Upper lobe of left lung (tissue), 6 donors: ENCODE measurements at regions not wholly inside any gene's neighbourhood (a gene's known extent, or its start where the extent isn't known, plus 50 kb on each side); places are given as distances from the start of the nearest gene placed in this dataset.
A peak's percentile ranks its signal among the peaks of the same experiment; 100 is the strongest.

ENCODE experiments used
- ATAC-seq, 2 donors: fragments of 200-7000 bp; cut with Tn5 transposase; one replicate each; pipeline ENCODE4 v1.9.1; 2022; ENCODE audit warnings: mild to moderate bottlenecking in 2 of 2, moderate library complexity in 2 of 2; ENCODE audit not compliant: low FRiP score in 2 of 2
- DNase-seq, 2 donors: peaks; one replicate each; pipeline ENCODE4 v3.0.0-alpha.2; 2019 to 2020
- H3K27ac ChIP-seq, 4 donors: fragments of 200-600 bp; sonication (generic); one replicate each; pipeline ENCODE4 v1.5.1; 2016 to 2019
- H3K27me3 ChIP-seq, 4 donors: fragments of 200-600 bp; sonication (generic); one replicate each; pipeline ENCODE4 v1.5.1; 2017 to 2019
- H3K36me3 ChIP-seq, 4 donors: fragments of 200-600 bp; sonication (generic); one replicate each; pipeline ENCODE4 v1.5.1; 2016 to 2019
- H3K4me1 ChIP-seq, 4 donors: fragments of 200-600 bp; sonication (generic); one replicate each; pipeline ENCODE4 v1.5.1; 2018 to 2019
- H3K4me3 ChIP-seq, 4 donors: fragments of 200-600 bp; sonication (generic); one replicate each; pipeline ENCODE4 v1.5.1; 2017 to 2019; ENCODE audit warnings: mild to moderate bottlenecking in 2 of 4, moderate library complexity in 1 of 4
- H3K9me3 ChIP-seq, 4 donors: fragments of 200-600 bp; sonication (generic); one replicate each; pipeline ENCODE4 v1.5.1; 2018 to 2019
- CTCF ChIP-seq, 6 experiments: fragments of 450-650 bp in 4 of 6; fragments of 200-600 bp in 2 of 6; sonication (generic) in 2 of 6; IDR thresholded peaks; one replicate each; pipeline ENCODE4 v1.5.1; 2016 to 2019; ENCODE audit warnings: antibody characterized with exemption in 6 of 6
- EP300 ChIP-seq, 4 donors: sonication (generic); formaldehyde crosslinking; IDR thresholded peaks; one replicate each; pipeline ENCODE4 v1.5.1; 2017; ENCODE audit warnings: antibody characterized with exemption in 4 of 4, control low read depth in 2 of 4
- POLR2A ChIP-seq, 4 donors: fragments of 450-650 bp; IDR thresholded peaks; one replicate each; pipeline ENCODE4 v1.5.1; 2016 to 2017; ENCODE audit warnings: antibody characterized with exemption in 4 of 4, mild to moderate bottlenecking in 2 of 4
- POLR2AphosphoS5 ChIP-seq, 2 donors: sonication (generic); formaldehyde crosslinking; IDR thresholded peaks; one replicate each; pipeline ENCODE4 v1.5.1; 2017; ENCODE audit warnings: antibody characterized with exemption in 2 of 2
- WGBS, 2 donors: methylation state at CpG; one replicate each; pipeline ENCODE4 v1.1.5; 2017 to 2018; 5-methylcytosine and 5-hydroxymethylcytosine counted together
- donor health status: DM: no; HTN: no; CAD: no; lungs with moderate emphysema.
- donor health status: DM: no; HTN: yes; CAD: no; lungs with severe emphysema.

- TF ChIP-seq EP300 (IDR thresholded peaks at IDR 0.05), result no peak
- no peak for TF ChIP-seq POLR2AphosphoS5 (IDR thresholded peaks at IDR 0.05)
- TF ChIP-seq CTCF (IDR thresholded peaks at IDR 0.05), result no peak
- no peak for TF ChIP-seq POLR2A (IDR thresholded peaks at IDR 0.05)
- peak in 1 of 2 donors; percentile 80 for DNase-seq
- Histone ChIP-seq H3K4me1 (peaks cover 4 to 21% (median 13%) of the 10 kb centered on the region in 4 donors), H3K4me3 (no peak overlapping the region), H3K9me3 (no peaks in the 10 kb centered on the region), H3K27ac (no peak overlapping the region), H3K27me3 (no peaks in the 10 kb centered on the region), H3K36me3 (no peaks in the 10 kb centered on the region)
- WGBS, 2 donors, result 43 to 47% methylated on average over 5 of the region's 5 CpGs
- ATAC-seq, result peak in 1 of 2 donors; percentile 45
These were observed 54.5 kb upstream of the PLXNA2 start for GRCh38 chr1:208298593-208299269.

GRCh38 chr1:208300084-208300770 is 56.0 kb upstream of the PLXNA2 start:
- Histone ChIP-seq H3K27ac (peak overlapping the region in 1 of 4 donors; percentile 43), H3K9me3 (no peaks in the 10 kb centered on the region), H3K36me3 (no peaks in the 10 kb centered on the region), H3K4me1 (peaks cover 4 to 21% (median 13%) of the 10 kb centered on the region in 4 donors), H3K27me3 (no peaks in the 10 kb centered on the region), H3K4me3 (no peak overlapping the region)
- ATAC-seq (no peak), DNase-seq (peak in 1 of 2 donors; percentile 60)
- TF ChIP-seq EP300 (IDR thresholded peaks at IDR 0.05), result peak in 1 of 4 donors; percentile 22
- no peak for TF ChIP-seq POLR2A (IDR thresholded peaks at IDR 0.05)
- 60 to 64% methylated on average over 7 of the region's 7 CpGs for WGBS, 2 donors

- ATAC-seq (no peak), DNase-seq (peak in 1 of 2 donors; percentile 45)
- Histone ChIP-seq H3K27me3 (no peaks in the 10 kb centered on the region), H3K9me3 (no peaks in the 10 kb centered on the region), H3K36me3 (no peaks in the 10 kb centered on the region), H3K4me1 (peaks cover 4 to 21% (median 13%) of the 10 kb centered on the region in 4 donors), H3K27ac (no peak overlapping the region), H3K4me3 (no peak overlapping the region)
- 74 to 89% methylated on average over 4 of the region's 4 CpGs for WGBS, 2 donors
- TF ChIP-seq EP300 (IDR thresholded peaks at IDR 0.05), result no peak
- TF ChIP-seq CTCF (IDR thresholded peaks at IDR 0.05), result no peak
These were observed 58.6 kb upstream of the PLXNA2 start for GRCh38 chr1:208302699-208303238.

GRCh38 chr1:208303743-208304712 is 59.8 kb upstream of the PLXNA2 start:
- ATAC-seq, result peak in 1 of 2 donors; percentile 81
- Histone ChIP-seq H3K36me3 (no peaks in the 10 kb centered on the region), H3K4me1 (peaks cover under 1 to 21% (median 7%) of the 10 kb centered on the region in 4 donors), H3K27ac (no peak overlapping the region), H3K27me3 (no peaks in the 10 kb centered on the region), H3K9me3 (no peaks in the 10 kb centered on the region), H3K4me3 (no peak overlapping the region)
- no peak for DNase-seq
- 76% methylated on average over 8 of the region's 8 CpGs for WGBS, 2 donors
- no peak for TF ChIP-seq POLR2AphosphoS5 (IDR thresholded peaks at IDR 0.05)
- TF ChIP-seq POLR2A (IDR thresholded peaks at IDR 0.05), result no peak
- no peak for TF ChIP-seq CTCF (IDR thresholded peaks at IDR 0.05)
- no peak for TF ChIP-seq EP300 (IDR thresholded peaks at IDR 0.05)

GRCh38 chr1:208308221-208308620 is 64.0 kb upstream of the PLXNA2 start:
- Histone ChIP-seq H3K27me3 (no peaks in the 10 kb centered on the region), H3K36me3 (no peaks in the 10 kb centered on the region), H3K9me3 (no peaks in the 10 kb centered on the region), H3K4me3 (no peak overlapping the region), H3K27ac (no peak overlapping the region), H3K4me1 (no peaks in the 10 kb centered on the region)
- no peak for DNase-seq
- ATAC-seq, result no peak
- WGBS, 2 donors, result 80 to 82% methylated on average over 3 of the region's 3 CpGs
- no peak for TF ChIP-seq POLR2AphosphoS5 (IDR thresholded peaks at IDR 0.05)
- TF ChIP-seq CTCF (IDR thresholded peaks at IDR 0.05), result no peak
- no peak for TF ChIP-seq EP300 (IDR thresholded peaks at IDR 0.05)
- no peak for TF ChIP-seq POLR2A (IDR thresholded peaks at IDR 0.05)
